Trophoblast cell (in vitro differentiated cells and primary cell): ENCODE measurements at regions not wholly inside any gene's neighbourhood (a gene's known extent, or its start where the extent isn't known, plus 50 kb on each side); places are given as distances from the start of the nearest gene placed in this dataset.

ENCODE experiments used
- DNase-seq, 2 donors: peaks; one replicate each; pipeline ENCODE4 v3.0.0-alpha.2; 2016
- H2AFZ ChIP-seq: 2 replicates; pipeline ENCODE4 v1.6.1; 2013; ENCODE audit warnings: low read length, moderate library complexity, mild to moderate bottlenecking; ENCODE audit not compliant: insufficient read depth, poor library complexity
- H2AK5ac ChIP-seq: 2 replicates; pipeline ENCODE4 v1.6.1; 2013; ENCODE audit warnings: mild to moderate bottlenecking, low read length
- H2BK120ac ChIP-seq: 2 replicates; pipeline ENCODE4 v1.6.1; 2013; ENCODE audit warnings: low read length, mild to moderate bottlenecking, moderate library complexity; ENCODE audit not compliant: insufficient read depth, poor library complexity
- H2BK12ac ChIP-seq: 2 replicates; pipeline ENCODE4 v1.6.1; 2013; ENCODE audit warnings: mild to moderate bottlenecking, low read length, moderate library complexity
- H2BK5ac ChIP-seq: 2 replicates; pipeline ENCODE4 v1.6.1; 2013; ENCODE audit warnings: low read length, low read depth, moderate library complexity, mild to moderate bottlenecking; ENCODE audit not compliant: poor library complexity
- H3K14ac ChIP-seq: 2 replicates; pipeline ENCODE4 v1.6.1; 2013; ENCODE audit warnings: mild to moderate bottlenecking, low read length
- H3K18ac ChIP-seq: 2 replicates; pipeline ENCODE4 v1.6.1; 2013; ENCODE audit warnings: mild to moderate bottlenecking, low read length
- H3K23ac ChIP-seq: 2 replicates; pipeline ENCODE4 v1.6.1; 2013; ENCODE audit warnings: low read length
- H3K27ac ChIP-seq: 2 replicates; pipeline ENCODE4 v1.5.1; 2013; ENCODE audit warnings: low read depth, mild to moderate bottlenecking, inconsistent platforms, low read length, moderate library complexity
- H3K27me3 ChIP-seq: 2 replicates; pipeline ENCODE4 v1.6.1; 2013; ENCODE audit warnings: inconsistent platforms, mild to moderate bottlenecking, low read length, moderate library complexity; ENCODE audit not compliant: insufficient read depth
- H3K36me3 ChIP-seq, 2 experiments: 1 replicate in 1 of 2; 2 replicates in 1 of 2; pipeline ENCODE4 v1.6.1; 2013; ENCODE audit warnings: low read length in 2 of 2, mild to moderate bottlenecking in 2 of 2, moderate library complexity in 1 of 2; ENCODE audit not compliant: insufficient read depth in 2 of 2, control insufficient read depth in 1 of 2
- H3K4ac ChIP-seq: 2 replicates; pipeline ENCODE4 v1.6.1; 2013; ENCODE audit warnings: low read depth, mild to moderate bottlenecking, low read length, moderate library complexity
- H3K4me1 ChIP-seq, 2 experiments: 1 replicate in 1 of 2; 2 replicates in 1 of 2; pipeline ENCODE4 v1.6.1; 2013; ENCODE audit warnings: low read length in 2 of 2, mild to moderate bottlenecking in 2 of 2, moderate library complexity in 1 of 2; ENCODE audit not compliant: insufficient read depth in 2 of 2, control insufficient read depth in 1 of 2
- H3K4me2 ChIP-seq: 2 replicates; pipeline ENCODE4 v1.6.1; 2013; ENCODE audit warnings: inconsistent platforms, mild to moderate bottlenecking, low read length, moderate library complexity
- H3K4me3 ChIP-seq: 2 replicates; pipeline ENCODE4 v1.5.1; 2013; ENCODE audit warnings: mild to moderate bottlenecking, low read depth, low read length, inconsistent platforms
- H3K79me1 ChIP-seq: one replicate; pipeline ENCODE4 v1.6.1; 2013; ENCODE audit warnings: low read length
- H3K79me2 ChIP-seq: 2 replicates; pipeline ENCODE4 v1.6.1; 2013; ENCODE audit warnings: low read length, mild to moderate bottlenecking; ENCODE audit not compliant: control insufficient read depth, insufficient read depth, poor library complexity
- H3K9ac ChIP-seq: 2 replicates; pipeline ENCODE4 v1.6.1; 2013; ENCODE audit warnings: mild to moderate bottlenecking, low read length
- H3K9me3 ChIP-seq: 2 replicates; pipeline ENCODE4 v1.6.1; 2013; ENCODE audit warnings: low read depth, mild to moderate bottlenecking, control low read depth, inconsistent platforms, low read length; ENCODE audit not compliant: insufficient read depth
- H4K12ac ChIP-seq: 2 replicates; pipeline ENCODE4 v1.6.1; 2013; ENCODE audit warnings: low read depth, mild to moderate bottlenecking, low read length, moderate library complexity
- H4K8ac ChIP-seq: 2 replicates; pipeline ENCODE4 v1.6.1; 2013; ENCODE audit warnings: low read depth, mild to moderate bottlenecking, low read length, moderate library complexity
- H4K91ac ChIP-seq: one replicate; pipeline ENCODE4 v1.6.1; 2013; ENCODE audit warnings: low read depth, mild to moderate bottlenecking, low read length, moderate library complexity
- WGBS: extraction: QIAGEN DNeasy Blood & Tissue Kit; methylation state at CpG from one replicate; pipeline ENCODE4 v1.1.7; 2013; ENCODE audit warnings: missing lambda C conversion rate; ENCODE audit not compliant: insufficient read length, insufficient coverage; ENCODE audit errors: extremely low coverage; 5-methylcytosine and 5-hydroxymethylcytosine counted together

DNA sequence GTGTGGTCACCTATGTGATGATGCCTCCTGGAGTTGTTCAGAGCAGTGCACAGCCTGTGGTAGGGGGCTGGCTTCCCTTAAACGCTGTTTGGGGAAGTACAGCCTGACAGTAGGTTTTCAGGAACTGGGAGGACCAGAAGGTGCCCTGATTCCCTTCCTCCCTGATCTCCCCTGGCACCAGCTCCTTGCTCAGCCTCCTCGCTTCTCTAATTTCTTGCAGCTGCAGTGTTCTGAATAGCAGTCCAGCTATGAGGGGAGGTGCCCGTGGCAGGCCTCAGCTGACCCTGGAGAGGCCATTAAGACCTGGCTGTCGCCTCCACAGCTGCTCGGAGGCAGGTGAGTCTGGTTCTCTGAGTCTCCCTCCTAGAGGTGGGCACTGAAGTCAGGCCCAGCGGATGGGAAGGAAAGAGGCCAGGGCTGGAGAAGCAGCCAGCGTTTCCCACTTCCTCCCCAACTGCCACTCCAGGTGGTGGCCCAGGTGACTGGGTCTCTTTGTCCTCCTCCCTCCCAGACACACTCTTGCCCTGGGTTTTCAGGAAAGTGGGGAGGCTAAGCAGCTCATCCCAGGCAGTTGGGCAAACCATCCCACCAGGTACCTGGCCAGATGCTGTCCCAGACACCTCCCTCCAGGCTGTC lies 52.0 kb upstream of the RPL11 start:
- WGBS: no CpG with 5 or more reads among the region's 7 CpGs

GRCh38 chr1:23638786-23639241 lies 52.8 kb upstream of the RPL11 start:
- Histone ChIP-seq H3K4me1 (peaks cover 8 to 9% of the 10 kb centered on the region in 2 experiments), H3K36me3 (no peaks in the 10 kb centered on the region), H3K4me3 (no peak overlapping the region), H4K91ac (no peak overlapping the region), H3K79me1 (peaks cover 11% of the 10 kb centered on the region), H2AFZ (no peak overlapping the region), H3K9me3 (no peaks in the 10 kb centered on the region), H2BK12ac (no peak overlapping the region), H3K79me2 (no peaks in the 10 kb centered on the region), H4K12ac (no peak overlapping the region), H3K27ac (no peak overlapping the region), H3K18ac (no peak overlapping the region), H4K8ac (no peak overlapping the region), H2BK120ac (no peak overlapping the region), H3K14ac (no peak overlapping the region), H2BK5ac (no peak overlapping the region), H3K9ac (no peak overlapping the region), H2AK5ac (no peak overlapping the region), H3K27me3 (no peaks in the 10 kb centered on the region), H3K4me2 (no peak overlapping the region), H3K23ac (no peak overlapping the region), H3K4ac (no peak overlapping the region)
- DNase-seq: no peak
- no CpG with 5 or more reads among the region's 5 CpGs for WGBS

More for the DNA sequence above, 52.0 kb upstream of the RPL11 start:
- H3K4me1 ChIP-seq: peaks cover 5 to 6% of the 10 kb centered on the region in 2 experiments
- no peak for DNase-seq
- H3K9me3 ChIP-seq: no peaks in the 10 kb centered on the region
- no peak overlapping the region for H2BK5ac ChIP-seq
- no peak overlapping the region for H2AK5ac ChIP-seq
- no peak overlapping the region for H4K12ac ChIP-seq
- no peak overlapping the region for H3K4me3 ChIP-seq
- H2AFZ ChIP-seq: no peak overlapping the region
- no peak overlapping the region for H3K14ac ChIP-seq
- H3K79me1 ChIP-seq: peaks cover 10% of the 10 kb centered on the region
- H3K27me3 ChIP-seq: no peaks in the 10 kb centered on the region
- no peak overlapping the region for H3K4me2 ChIP-seq
- H3K23ac ChIP-seq: no peak overlapping the region
- H2BK12ac ChIP-seq: no peak overlapping the region
- H3K9ac ChIP-seq: no peak overlapping the region
- H3K36me3 ChIP-seq: no peaks in the 10 kb centered on the region
- no peak overlapping the region for H3K4ac ChIP-seq
- H3K27ac ChIP-seq: no peak overlapping the region
- no peak overlapping the region for H3K18ac ChIP-seq
- no peak overlapping the region for H4K91ac ChIP-seq
- H2BK120ac ChIP-seq: no peak overlapping the region
- no peak overlapping the region for H4K8ac ChIP-seq
- no peaks in the 10 kb centered on the region for H3K79me2 ChIP-seq

- Histone ChIP-seq H3K9ac (no peak overlapping the region), H3K4me2 (no peak overlapping the region), H3K4me1 (peaks cover 8 to 9% of the 10 kb centered on the region in 2 experiments), H2AK5ac (no peak overlapping the region), H3K36me3 (no peaks in the 10 kb centered on the region), H4K91ac (no peak overlapping the region), H3K4me3 (no peak overlapping the region), H3K18ac (no peak overlapping the region), H3K9me3 (no peaks in the 10 kb centered on the region), H2BK5ac (no peak overlapping the region), H3K23ac (no peak overlapping the region), H2BK120ac (no peak overlapping the region), H4K8ac (no peak overlapping the region), H2BK12ac (peak overlapping the region; percentile 73), H3K27me3 (no peaks in the 10 kb centered on the region), H4K12ac (no peak overlapping the region), H3K79me2 (no peaks in the 10 kb centered on the region), H3K79me1 (peaks cover 11% of the 10 kb centered on the region), H3K14ac (no peak overlapping the region), H2AFZ (no peak overlapping the region), H3K27ac (no peak overlapping the region), H3K4ac (no peak overlapping the region)
- DNase-seq: no peak
- no CpG with 5 or more reads among the region's 4 CpGs for WGBS
Observed at GRCh38 chr1:23638188-23638619, 53.4 kb upstream of the RPL11 start.

DNA sequence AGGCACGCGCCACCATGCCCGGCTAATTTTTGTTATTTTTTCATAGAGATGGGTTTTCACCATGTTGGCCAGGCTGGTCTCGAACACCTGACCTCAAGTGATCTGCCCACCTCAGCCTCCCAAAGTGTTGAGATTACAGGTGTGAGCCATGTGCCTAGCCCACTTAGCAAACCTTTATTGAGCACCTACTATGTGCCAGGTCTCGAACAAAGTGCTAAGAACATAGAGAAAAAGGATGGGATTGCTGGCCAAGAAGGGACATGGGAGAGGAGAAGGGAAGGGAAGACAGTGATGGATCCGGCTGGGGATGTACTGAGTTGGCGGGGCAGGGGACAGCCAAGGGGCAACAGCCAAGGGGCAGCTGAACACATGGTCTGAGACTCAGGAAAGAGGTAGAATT lies 55.6 kb upstream of the RPL11 start:
- Histone ChIP-seq H3K4me2 (no peak overlapping the region), H2AFZ (no peak overlapping the region), H3K27me3 (no peaks in the 10 kb centered on the region), H2AK5ac (peak overlapping the region; percentile 90), H3K4me3 (no peak overlapping the region), H3K79me1 (peaks cover 11% of the 10 kb centered on the region), H4K12ac (no peak overlapping the region), H3K9ac (no peak overlapping the region), H3K27ac (no peak overlapping the region), H3K18ac (no peak overlapping the region), H3K14ac (peak overlapping the region; percentile 44), H2BK120ac (no peak overlapping the region), H3K4ac (no peak overlapping the region), H3K36me3 (no peaks in the 10 kb centered on the region), H3K4me1 (peaks cover 8 to 9% of the 10 kb centered on the region in 2 experiments), H3K9me3 (no peaks in the 10 kb centered on the region), H4K91ac (peak overlapping the region; percentile 70), H2BK12ac (peak overlapping the region; percentile 90), H4K8ac (no peak overlapping the region), H3K23ac (no peak overlapping the region), H3K79me2 (no peaks in the 10 kb centered on the region), H2BK5ac (peak overlapping the region; percentile 32)
- no CpG with 5 or more reads among the region's 7 CpGs for WGBS
- no peak for DNase-seq
